RWPE2 (cell line): ENCODE measurements at regions not wholly inside any gene's neighbourhood (a gene's known extent, or its start where the extent isn't known, plus 50 kb on each side); places are given as distances from the start of the nearest gene placed in this dataset.

ENCODE experiments used
- ATAC-seq: fragments of 200-7000 bp; cut with Tn5 transposase; 3 replicates; pipeline ENCODE4 v1.9.1; 2021; ENCODE audit warnings: low read depth
- DNase-seq: peaks from one replicate; pipeline ENCODE4 v3.0.0-alpha.2; 2020; ENCODE audit warnings: low spot score
- H3K27ac ChIP-seq: fragments of 450-650 bp; 2 replicates; pipeline ENCODE4 v1.5.1; 2017; ENCODE audit warnings: mild to moderate bottlenecking; ENCODE audit not compliant: poor library complexity, severe bottlenecking
- H3K27me3 ChIP-seq: fragments of 250-450 bp; sonication (Bioruptor Pico); 2 replicates; pipeline ENCODE4 v1.5.1; 2021; ENCODE audit warnings: mild to moderate bottlenecking, moderate library complexity; ENCODE audit not compliant: insufficient read depth, poor library complexity, severe bottlenecking
- H3K36me3 ChIP-seq: fragments of 250-450 bp; sonication (Bioruptor Pico); 2 replicates; pipeline ENCODE4 v1.5.1; 2020; ENCODE audit warnings: low read depth, mild to moderate bottlenecking, moderate library complexity
- H3K4me1 ChIP-seq: fragments of 250-450 bp; sonication (Bioruptor Pico); 2 replicates; pipeline ENCODE4 v1.5.1; 2021; ENCODE audit warnings: mild to moderate bottlenecking, moderate library complexity; ENCODE audit not compliant: insufficient read depth, poor library complexity, severe bottlenecking
- H3K4me3 ChIP-seq: fragments of 250-450 bp; sonication (Bioruptor Pico); 2 replicates; pipeline ENCODE4 v1.5.1; 2021; ENCODE audit warnings: mild to moderate bottlenecking, moderate library complexity; ENCODE audit not compliant: severe bottlenecking
- H3K9me3 ChIP-seq: fragments of 250-450 bp; sonication (Bioruptor Pico); 2 replicates; pipeline ENCODE4 v1.5.1; 2021; ENCODE audit warnings: mild to moderate bottlenecking, moderate library complexity; ENCODE audit not compliant: severe bottlenecking
- CTCF ChIP-seq: fragments of 450-650 bp; IDR thresholded peaks from one replicate; pipeline ENCODE4 v1.5.1; 2017; ENCODE audit warnings: mild to moderate bottlenecking, moderate library complexity; ENCODE audit not compliant: poor library complexity, severe bottlenecking

DNA sequence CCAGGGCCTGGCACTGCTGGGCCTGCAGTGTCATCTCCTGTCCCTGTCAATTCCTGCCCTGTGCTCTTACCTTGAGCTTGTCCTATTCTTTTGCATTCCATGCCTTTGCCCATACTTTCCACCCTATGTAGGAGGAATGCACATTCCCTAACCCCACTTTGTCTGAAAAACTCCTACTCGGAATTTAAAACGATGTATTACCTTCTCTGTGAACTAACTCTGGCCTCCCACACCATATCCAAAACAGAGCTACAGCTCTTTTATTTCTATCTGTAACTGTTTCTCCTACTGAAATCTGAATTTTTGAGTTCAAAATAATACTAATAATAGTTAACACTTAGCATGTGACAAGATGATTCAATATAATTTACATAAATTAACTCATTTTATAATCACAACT is 353.7 kb downstream of the FRK start:
- no peaks in the 10 kb centered on the region for H3K9me3 ChIP-seq
- no peaks in the 10 kb centered on the region for H3K4me1 ChIP-seq
- no peak for TF ChIP-seq CTCF
- no peak overlapping the region for H3K27ac ChIP-seq
- H3K27me3 ChIP-seq, result no peaks in the 10 kb centered on the region
- no peaks in the 10 kb centered on the region for H3K36me3 ChIP-seq
- no peak overlapping the region for H3K4me3 ChIP-seq
- DNase-seq (no peak), ATAC-seq (no peak)

DNA sequence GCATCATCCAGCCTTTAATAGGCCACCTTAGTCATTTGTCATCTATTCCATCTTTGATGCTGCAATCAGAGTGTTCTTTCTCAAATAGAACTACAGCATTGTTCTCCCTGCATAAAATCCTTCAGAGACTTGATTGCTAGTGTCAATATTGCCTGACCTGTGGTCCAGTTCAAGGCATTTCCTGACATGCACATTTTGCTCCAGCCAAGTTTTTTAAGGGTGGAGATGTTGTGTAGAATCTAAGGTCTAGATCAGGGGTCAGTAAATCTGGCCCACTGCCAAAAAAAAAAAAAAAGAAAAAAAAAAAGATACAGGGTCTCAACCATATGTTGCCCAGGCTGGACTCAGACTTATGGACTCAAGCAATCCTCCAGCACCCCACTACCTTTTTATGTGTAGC is 354.4 kb downstream of the FRK start:
- Histone ChIP-seq H3K4me1 (no peaks in the 10 kb centered on the region), H3K9me3 (peaks cover under 1% of the 10 kb centered on the region), H3K4me3 (no peak overlapping the region), H3K27me3 (no peaks in the 10 kb centered on the region), H3K27ac (no peak overlapping the region), H3K36me3 (no peaks in the 10 kb centered on the region)
- TF ChIP-seq CTCF, result no peak
- ATAC-seq (no peak), DNase-seq (no peak)

DNA sequence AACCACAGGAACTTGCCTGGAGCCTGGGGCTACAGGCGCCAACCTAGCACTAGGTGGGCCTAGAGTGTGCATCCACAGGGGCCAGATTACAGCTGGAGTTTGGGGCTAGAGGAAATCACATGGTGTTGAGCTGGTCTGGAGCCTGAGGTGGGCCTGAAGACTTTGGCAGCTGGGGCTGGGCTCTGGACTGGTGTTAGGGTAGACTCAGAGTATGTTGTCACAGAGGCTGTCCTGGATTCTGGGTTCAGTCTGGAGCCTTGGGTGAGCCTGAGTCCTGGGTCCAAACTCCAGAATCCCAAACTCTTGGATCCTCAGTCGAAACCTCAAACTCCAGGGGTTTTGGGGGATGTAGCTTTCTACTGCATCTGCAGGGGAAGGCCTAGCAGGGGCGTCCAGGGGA is 356.7 kb downstream of the FRK start:
- no peak for TF ChIP-seq CTCF
- DNase-seq (no peak), ATAC-seq (no peak)
- Histone ChIP-seq H3K4me1 (no peaks in the 10 kb centered on the region), H3K27ac (no peak overlapping the region), H3K9me3 (peaks cover 6% of the 10 kb centered on the region), H3K27me3 (no peaks in the 10 kb centered on the region), H3K4me3 (no peak overlapping the region), H3K36me3 (no peaks in the 10 kb centered on the region)

GRCh38 chr6:115691433-115691832 is 369.3 kb downstream of the FRK start:
- no peak for DNase-seq
- ATAC-seq, result no peak

GRCh38 chr6:115690854-115691253 is 369.8 kb downstream of the FRK start:
- Histone ChIP-seq H3K9me3 (no peaks in the 10 kb centered on the region), H3K27me3 (peaks cover 3% of the 10 kb centered on the region), H3K4me1 (no peaks in the 10 kb centered on the region), H3K4me3 (no peak overlapping the region), H3K27ac (no peak overlapping the region), H3K36me3 (no peaks in the 10 kb centered on the region)
- DNase-seq (no peak), ATAC-seq (no peak)
- no peak for TF ChIP-seq CTCF

More at GRCh38 chr6:115691433-115691832, 369.3 kb downstream of the FRK start:
- Histone ChIP-seq H3K27me3 (peaks cover 3% of the 10 kb centered on the region), H3K4me3 (no peak overlapping the region), H3K4me1 (no peaks in the 10 kb centered on the region), H3K36me3 (no peaks in the 10 kb centered on the region), H3K27ac (no peak overlapping the region), H3K9me3 (no peaks in the 10 kb centered on the region)
- no peak for TF ChIP-seq CTCF
